ENCODE measurements at regions not wholly inside any gene's neighbourhood (a gene's known extent, or its start where the extent isn't known, plus 50 kb on each side); places are given as distances from the start of the nearest gene placed in this dataset.
"Not testable (repeated sequence)": the region's sequence is repeated elsewhere in the genome, so short reads cannot be mapped to it uniquely, and the experiment has no call there.

DNA sequence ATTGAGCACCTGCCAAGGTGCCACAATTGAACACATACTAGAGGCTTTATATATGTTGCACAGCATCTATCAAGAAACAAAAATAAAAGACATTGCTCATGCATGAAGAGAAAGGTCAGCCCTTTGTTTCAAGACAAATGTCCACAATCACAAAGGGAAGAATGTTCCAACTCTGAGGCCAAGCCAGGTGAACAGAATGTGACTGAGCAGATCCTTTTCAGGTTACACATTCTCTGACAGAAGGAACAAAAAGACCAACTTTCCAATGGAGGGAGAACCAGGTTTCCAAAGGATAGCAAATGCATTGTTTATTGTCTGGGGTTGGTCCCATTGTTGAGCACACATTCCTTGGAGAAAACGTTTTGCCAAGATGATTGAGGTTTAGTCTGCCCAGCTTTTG is 50.2 kb upstream of the FAM174B start:
- no peak for DNase-seq (ENCODE audit: low read depth in 2 of 2)

DNA sequence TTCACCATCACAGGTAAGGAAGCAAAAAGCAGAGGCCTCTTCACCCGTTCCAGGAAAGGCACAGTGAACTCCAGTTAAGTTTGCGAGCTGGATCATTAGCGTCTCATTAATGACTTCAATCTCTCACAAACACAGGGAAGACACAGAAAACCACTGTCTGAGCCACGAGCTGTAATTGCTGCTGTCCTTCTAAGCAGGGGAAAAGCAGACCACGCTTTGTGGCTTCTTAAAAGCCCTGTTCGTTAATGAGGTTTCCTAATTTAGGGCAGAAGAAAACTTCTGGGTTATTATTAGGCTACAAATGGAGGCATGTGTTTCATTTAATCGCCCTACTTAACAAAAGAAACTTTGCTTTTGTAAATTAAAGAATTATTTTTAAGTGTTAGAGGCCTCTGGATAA is 50.6 kb upstream of the FAM174B start:
- no peak for DNase-seq (ENCODE audit: low read depth in 2 of 2)

DNA sequence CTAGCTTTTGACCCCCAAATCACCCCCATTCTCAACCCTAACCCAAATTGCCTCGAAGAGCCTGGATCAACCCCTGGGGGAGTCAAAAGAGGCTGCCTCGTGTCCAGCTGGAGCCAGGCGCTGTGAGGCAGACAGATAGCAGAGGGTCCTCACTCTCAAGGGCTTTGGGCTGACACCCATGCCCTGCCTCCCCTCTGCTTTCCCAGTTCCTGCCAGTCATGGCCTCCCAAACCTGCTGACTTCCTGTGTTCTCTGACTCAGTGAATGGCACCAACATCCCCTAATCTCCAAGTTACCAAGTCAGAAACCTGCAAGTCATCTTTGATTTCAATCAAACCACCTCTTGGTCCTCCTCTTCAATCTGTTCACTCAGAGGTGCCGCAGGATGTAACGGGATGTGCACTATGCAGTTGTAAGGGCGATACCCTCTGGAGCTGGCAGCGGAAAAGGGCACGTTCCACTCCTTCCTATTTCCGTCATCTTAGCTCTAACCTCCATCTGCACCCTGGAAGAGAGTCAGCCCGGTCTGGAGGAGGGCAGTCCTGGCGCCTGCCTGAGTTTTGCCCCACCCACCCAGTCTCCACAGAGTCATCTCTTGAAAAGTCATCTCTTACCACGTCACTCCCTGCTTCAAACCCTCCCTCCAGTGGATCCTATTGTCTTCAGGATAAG is 52.4 kb upstream of the FAM174B start:
- DNase-seq (ENCODE audit: low read depth in 2 of 2), result no peak

DNA sequence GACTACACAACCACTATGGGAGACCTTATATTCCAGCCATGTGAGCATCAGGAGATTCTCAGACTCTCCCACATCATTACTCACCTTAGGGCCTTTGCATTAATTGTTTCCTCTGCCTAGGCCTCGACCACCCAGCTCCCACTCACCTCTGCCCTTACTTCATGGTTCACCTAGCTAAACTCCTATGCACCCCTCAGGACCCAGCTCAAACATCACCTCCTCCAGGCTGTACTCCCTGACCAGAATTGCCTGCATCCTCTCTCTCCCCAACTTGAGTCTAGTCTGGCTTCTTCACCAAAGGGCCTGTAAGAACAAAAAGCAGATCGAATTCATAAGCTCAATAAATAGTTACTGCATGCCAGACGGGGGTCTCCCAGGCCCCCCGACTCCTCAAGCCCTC is 53.1 kb upstream of the FAM174B start:
- no peak for DNase-seq (ENCODE audit: low read depth in 2 of 2)

DNA sequence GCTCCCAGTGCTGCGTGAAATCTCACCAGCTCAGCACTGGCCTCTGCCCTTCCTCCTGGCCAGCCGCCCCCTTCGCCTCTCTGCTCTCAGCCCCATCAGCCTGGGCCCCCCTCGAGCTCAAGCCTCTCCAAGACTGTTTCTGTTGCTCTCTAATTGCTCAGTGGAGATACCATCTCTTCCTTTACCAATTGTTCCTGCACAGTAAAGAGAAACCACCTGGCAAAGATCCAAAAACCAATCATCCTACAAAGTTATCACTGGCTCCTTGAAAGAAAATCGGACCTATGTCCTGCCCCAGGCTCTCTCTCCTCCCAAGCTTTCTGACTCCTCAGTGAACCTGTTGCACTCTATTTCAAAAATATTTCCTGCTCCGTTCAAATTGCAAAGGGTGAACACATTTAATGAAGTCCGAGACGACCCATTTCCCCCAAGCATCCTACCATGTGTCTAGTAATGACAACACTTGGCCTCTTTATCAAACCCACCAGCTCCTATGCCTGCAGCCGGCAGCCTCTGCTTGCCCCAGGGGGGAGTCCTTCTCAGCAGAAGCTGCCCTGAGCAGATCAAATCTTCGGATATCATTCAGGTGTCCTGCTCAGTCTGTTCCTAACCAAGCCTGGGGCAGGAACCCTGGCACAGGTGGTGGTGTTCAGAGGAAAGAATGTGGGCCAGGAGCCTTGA is 53.7 kb upstream of the FAM174B start:
- no peak for DNase-seq (ENCODE audit: low read depth in 2 of 2)

DNA sequence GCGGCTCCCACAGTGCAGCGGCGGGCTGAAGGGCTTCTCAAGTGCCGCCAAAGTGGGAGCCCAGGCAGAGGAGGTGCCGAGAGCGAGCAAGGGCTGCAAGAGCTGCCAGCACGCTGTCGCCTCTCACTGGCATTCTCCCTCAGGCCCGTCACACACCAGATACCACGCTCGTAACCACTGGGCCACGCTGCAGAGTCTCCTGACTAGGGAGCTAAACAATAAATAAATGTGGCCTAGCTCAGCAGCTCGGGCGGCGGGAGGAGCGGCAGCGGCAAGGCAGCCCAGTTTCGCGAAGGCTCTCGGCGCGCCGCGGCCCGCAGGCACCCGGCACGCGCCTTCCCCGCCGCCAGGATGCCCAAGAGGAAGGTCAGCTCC is 55.9 kb upstream of the FAM174B start:
- DNase-seq (ENCODE audit: low read depth in 2 of 2), result no peak

DNA sequence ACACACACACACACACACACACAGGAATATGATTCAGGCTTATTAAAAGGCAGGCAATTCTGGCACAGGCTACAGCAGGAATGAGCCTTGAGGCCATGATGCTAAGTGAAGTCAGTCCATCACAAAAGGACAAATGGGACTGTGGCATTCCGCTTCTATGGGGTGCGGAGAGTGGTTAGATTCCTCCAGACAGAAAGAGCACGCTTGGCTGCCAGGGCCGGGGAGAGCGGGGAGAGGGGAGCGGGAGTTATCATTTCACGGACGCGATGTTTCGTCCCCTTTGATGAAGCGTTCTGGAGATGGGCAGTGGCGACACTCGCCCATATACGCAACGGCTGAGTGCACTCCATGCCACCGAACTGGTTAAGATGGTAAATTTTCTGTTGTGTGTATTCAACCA is 58.5 kb upstream of the FAM174B start:
- no peak for DNase-seq (ENCODE audit: low read depth in 2 of 2)

DNA sequence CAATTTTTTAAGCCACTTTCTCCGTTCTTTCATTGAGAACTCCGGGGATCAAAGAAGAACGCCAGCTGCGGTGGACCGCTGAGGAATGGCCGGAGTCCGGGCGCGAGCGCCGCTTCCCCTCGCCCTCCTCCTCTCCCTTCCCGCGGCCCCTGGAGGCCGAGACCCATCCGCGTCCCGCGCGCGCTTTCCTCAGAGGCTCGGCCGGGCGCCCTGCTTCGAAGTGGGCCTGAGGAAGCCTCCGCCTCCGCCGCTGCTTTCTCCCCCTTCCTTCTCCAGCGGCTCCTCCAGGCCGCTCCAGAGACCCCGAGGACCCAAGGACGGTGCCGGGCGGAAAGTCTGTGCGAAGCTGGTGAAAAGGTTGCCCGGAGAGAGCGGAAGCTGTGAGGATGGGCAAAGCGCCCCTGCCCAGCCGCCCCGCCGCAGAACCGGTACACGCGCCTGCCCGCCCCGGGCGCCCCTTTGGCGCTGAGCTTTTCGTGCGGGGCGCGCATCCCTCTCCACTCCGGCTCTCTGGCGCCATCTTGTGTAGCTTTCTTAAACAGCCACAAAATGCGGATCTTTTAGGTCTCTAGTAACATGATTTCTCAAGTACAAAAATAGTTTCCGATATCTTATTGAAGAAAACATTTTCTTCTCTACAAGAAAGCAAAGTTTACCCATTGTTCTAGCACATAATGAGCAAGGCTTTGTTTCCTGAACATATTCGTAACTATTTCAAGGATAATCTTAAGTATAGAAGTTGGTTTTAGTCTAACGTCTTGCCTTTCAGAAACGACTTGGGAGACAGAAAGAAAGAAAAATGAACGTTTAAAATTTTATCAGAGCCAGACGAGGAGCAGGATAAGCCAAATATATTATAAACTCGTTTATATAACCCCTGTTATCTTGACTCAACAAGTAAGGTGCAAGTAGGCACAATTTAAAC is 59.2 kb upstream of the FAM174B start:
- peak; percentile 54 for DNase-seq (ENCODE audit: low read depth in 2 of 2)

DNA sequence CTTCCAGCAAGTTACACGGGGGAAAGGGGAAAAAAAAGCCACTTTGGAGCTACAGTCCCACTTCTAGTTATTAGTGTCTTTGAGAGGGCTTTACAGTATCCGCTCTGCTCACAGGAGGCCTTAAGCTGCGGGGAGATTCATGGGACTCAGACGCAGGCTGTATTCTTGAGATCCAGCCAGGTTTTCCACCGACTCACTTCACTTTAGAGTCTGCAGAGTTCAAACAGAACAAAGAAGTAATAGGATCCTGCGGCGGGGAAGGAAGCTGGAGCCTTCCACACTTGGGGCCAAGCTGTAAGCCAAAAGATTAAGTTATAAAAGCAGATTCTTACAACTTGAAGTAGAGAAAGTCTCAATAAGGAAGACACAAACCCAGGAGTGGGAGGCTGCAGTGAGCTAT is 60.2 kb upstream of the FAM174B start:
- no peak for DNase-seq (ENCODE audit: low read depth in 2 of 2)

DNA sequence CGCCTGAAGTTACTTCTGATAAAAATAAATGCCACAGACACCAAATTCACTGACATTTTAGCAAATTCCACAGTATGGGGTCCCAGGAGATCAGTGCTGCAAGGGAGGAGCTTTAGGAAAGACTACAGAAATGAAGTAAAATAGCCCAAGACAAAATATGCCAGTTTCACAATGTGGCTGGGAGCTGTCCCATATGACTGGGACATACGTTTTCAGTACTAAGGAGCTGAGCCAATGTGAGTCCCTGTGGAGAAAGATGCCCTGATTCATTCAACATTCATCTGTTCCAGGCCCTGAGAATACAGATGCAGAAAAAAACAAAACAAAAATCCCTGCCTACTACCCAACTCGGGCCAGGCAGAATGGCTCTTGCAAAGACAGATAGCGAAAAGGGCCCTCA is 63.4 kb upstream of the FAM174B start:
- DNase-seq (ENCODE audit: low read depth in 2 of 2), result no peak

DNA sequence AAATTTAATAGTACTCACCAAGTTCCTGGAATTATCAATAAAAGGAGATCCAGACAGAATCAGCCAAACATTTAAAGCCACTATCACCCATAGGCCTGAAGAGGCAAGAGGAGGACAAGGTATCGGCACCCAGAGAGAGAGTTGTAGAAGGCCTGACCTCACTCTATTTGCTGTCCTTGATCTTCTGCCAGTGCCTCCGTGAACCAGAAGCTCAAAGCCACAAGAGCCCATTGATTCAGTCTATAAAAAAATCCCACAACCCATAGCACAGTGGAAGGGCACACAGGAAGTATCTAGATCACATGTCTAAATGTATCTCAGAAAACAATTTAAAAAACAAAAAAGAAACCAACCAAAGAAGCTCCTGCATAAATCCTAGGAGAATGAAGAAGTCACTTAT is 68.6 kb upstream of the FAM174B start:
- no peak for DNase-seq (ENCODE audit: low read depth in 2 of 2)

DNA sequence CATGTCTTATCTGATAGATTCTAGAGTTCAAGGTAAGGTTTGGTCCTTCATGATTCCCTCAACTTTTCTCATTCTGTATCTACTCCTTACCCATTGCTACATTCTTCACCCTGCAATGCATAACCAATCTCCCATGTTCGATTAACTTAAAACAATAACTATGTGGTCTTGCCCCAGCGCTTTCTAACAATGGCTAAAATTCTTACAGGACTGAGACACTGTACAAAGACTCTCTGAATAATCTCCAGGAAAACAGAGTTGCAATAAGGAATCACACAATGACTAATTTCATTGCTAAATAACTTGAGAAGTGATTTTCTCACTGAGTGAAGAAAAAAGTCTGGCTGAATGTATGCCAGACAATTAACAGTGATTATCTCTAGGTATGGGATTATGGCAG is 69.6 kb upstream of the FAM174B start:
- no peak for DNase-seq (ENCODE audit: low read depth in 2 of 2)

DNA sequence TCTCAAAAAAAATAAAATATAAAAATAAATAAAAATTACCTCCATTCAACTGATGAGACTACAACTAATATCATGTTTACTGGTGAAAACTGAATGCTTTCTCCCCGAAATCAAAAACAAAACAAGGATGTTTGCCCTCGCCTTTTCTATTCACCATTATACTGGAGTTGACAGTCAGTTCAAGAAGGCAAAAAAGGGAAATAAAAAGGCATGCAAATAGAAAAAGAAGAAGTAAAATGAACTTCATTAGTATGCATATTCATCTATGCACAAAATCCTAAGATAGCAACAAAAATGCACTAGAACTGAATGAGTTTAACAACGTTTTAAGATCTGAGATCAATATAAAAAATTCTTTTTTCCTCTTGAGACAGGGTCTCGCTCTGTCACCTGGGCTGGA is 72.7 kb upstream of the FAM174B start:
- no peak for DNase-seq (ENCODE audit: low read depth in 2 of 2)

DNA sequence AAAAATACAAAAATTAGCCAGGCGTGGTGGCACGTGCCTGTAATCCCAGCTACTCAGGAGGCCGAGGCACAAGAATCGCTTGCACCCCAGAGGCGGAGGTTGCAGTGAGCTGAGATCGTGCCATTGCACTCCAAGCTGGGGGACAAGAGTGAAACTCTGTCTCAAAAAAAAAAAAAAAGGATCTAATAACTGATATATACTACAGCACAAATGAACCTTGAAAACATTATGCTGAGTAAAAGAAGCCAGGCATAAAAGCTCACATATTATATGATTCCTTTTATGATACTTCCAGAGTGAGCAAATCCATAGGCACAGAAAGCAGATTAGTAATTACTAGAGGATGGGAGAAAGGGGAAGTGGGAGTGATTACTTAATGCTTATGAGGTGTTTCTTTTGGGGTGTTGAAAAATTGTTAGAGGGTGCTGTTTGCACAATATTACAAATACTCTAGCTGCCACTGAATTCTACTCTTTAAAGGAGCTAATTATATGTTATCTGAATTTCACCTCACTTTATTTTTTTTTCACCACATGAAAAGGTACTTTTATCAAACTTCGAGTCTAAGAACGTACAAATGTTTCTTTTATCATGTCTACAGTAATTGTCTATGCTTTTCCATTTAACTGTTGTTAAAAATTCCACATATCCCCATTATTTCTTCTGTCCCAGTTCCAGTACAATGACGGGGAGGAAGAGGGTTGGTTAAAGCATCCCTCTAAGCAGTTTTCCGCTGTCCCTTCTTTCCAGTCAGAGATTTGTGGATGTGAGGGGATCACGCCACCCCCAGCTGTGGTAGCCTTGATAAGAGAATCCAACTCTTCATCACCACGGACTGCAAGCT is 77.7 kb upstream of the FAM174B start:
- no peak for DNase-seq (ENCODE audit: low read depth in 2 of 2)

DNA sequence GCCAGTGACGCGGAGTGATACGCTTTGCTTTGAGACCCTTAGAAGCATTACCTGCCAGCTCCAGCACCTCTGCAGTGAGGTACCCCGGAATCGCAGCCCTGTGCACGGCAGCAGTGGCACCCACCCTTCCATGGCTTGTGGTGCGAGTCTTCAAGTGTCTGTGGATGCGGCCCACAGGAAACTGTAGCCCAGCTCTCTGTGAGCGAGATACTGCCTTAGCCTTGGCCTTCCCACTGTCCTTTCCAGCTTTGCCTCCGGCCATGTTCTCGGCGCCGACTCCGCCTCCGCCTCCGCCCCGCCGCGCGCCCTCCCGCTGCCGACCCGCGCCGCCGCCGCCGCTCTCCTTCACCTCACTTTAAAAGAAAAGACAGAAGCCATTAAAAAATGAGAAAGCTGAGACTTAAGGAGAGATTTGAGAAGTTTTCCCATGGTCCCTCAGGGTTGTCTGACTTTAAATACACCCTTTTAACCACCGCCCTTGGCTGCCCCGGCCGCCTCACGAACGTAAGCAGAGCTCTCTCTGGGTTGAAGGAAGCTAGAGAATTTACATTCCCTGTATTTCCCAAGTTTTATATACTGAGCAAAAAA is 78.5 kb upstream of the FAM174B start:
- no peak for DNase-seq (ENCODE audit: low read depth in 2 of 2)

DNA sequence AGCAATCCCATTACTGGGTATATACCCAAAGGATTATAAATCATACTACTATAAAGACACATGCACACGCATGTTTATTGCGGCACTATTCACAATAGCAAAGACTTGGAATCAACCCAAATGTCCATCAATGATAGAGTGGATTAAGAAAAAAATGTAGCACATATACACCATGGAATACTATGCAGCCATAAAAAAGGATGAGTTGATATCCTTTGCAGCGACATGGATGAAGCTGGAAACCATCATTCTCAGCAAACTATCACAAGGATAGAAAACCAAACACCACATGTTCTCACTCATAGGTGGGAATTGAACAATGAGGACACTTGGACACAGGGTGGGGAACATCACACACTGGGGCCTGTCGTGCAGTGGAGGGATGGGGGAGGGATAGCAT is 83.7 kb upstream of the FAM174B start:
- not testable (repeated sequence) for DNase-seq (ENCODE audit: low read depth in 2 of 2)

DNA sequence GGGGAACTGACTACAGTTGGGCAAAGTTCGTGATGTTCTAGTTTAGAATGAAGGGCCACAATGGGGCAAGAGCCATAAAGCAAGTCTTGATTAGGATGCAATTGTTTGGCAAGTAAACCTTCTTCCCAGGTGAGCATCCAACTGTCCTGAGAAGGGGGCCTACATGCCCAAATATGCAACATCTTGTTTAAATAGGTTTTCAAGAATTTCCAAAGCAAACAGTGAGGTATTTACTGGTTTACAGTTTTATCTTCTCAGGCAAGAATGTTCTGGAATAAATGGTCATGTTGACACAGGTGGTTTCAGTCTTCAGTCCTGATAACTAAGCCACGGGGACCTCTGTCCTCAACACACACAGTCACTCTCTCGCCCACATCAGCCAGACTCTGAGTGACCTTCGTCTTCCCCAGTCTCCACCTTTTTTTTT is 90.3 kb upstream of the FAM174B start:
- DNase-seq (ENCODE audit: low read depth in 2 of 2), result no peak

DNA sequence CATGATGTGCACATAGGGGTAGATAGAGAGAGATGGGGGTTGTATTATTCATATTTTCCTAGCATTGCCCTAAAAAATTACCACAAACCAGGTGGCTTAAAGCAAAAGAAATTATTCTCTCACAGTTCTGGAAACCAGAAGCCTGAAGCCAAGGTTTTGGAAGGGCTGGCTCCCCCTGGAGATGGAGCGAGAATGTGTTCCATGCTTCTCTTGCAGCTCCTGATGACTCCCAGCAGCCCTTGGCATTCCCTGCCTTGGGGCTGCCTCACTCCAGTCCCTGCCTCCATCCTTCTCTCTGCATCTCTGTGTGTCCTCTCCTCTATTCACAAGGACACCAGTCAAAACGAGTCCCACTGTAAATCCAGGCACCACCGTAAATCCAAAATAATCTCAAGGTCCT is 91.5 kb upstream of the FAM174B start:
- no peak for DNase-seq (ENCODE audit: low read depth in 2 of 2)

DNA sequence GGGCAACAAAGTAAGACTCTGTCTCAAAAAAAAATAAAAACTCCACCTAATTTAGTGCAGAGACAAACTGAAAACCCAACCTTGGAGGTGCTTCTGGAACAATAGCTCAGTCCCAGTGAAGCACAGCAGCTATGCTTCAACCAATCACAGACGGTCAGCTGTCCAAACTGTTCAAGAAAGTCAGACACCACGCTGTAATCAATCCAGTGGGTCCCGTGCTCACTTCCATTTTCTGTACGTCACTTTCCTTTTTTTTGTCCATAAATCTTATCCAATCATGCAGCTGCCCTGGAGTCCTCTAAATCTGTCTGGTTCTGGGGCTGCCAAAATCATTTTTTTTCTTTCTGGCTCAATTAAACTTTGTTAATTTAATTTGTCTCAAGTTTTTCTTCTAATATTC is 93.6 kb upstream of the FAM174B start:
- no peak for DNase-seq (ENCODE audit: low read depth in 2 of 2)

DNA sequence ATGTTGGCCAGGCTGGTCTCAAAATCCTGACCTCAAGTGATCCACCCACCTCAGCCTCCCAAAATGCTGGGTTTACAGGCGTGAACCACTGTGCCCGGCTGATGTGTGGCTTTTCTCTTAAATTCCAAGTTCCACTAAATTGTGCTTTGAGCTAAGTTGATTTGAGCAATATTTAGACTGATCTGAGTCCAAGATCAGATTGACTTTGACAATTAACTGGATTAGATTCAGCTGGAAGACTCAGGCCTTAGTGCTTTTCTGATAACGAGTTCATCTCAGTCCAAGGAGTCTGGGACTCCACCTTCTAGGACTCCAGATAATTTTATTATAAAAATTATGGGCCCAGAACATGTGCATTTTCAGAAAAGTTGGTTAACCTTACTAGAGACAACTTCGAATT is 94.4 kb upstream of the FAM174B start:
- DNase-seq (ENCODE audit: low read depth in 2 of 2), result no peak

DNA sequence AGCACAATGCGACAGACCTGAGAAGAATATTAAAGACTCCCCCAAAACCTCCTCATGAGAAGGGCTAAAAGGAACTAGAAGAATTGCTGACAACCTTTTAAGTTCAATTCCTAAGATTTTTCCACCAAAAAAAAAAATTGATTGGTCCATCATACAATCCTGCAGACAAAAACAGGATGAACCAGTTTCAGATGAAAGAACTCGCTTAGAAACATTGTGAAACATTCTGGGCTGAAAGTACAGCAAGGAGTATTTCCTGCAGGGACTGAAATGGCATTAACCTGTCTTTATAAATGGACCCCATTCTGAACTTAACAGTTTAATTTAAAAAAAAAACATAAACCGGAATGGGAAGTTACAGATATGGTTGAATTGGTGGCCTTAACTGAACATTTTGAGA is 96.0 kb upstream of the FAM174B start:
- no peak for DNase-seq (ENCODE audit: low read depth in 2 of 2)

DNA sequence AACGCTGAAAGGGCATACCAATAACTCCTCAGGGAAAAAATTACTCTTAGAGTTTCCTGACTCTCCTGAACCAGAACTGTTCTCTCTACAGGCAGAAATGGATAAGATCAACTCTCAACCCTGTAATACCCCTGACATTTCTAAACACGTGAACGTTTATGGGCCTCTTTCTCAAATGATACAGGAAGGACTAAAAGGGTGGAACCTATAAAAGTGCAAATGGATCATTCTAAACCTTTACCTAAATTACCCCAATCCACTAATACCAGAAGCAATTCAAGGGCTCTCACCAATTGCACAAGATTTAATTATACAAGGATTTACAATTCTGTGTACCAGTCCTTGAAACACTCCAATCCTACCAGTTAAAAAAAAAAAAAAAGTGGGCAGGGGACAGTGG is 98.0 kb upstream of the FAM174B start:
- no peak for DNase-seq (ENCODE audit: low read depth in 2 of 2)
